DND-41 (cell line): ENCODE measurements at regions not wholly inside any gene's neighbourhood (a gene's known extent, or its start where the extent isn't known, plus 50 kb on each side); places are given as distances from the start of the nearest gene placed in this dataset.

ENCODE experiments used
- ATAC-seq: fragments of 200-7000 bp; cut with Tn5 transposase; 3 replicates; pipeline ENCODE4 v1.9.1; 2021; ENCODE audit warnings: low read depth; ENCODE audit not compliant: insufficient read depth
- DNase-seq: peaks from one replicate; pipeline ENCODE4 v3.0.0-alpha.2; 2020
- H2AFZ ChIP-seq: 2 replicates; pipeline ENCODE4 v1.6.0; 2012; ENCODE audit warnings: low read depth, low read length
- H3K27ac ChIP-seq: 2 replicates; pipeline ENCODE4 v1.5.1; 2012; ENCODE audit warnings: low read length, inconsistent platforms
- H3K27me3 ChIP-seq: fragments of 200-600 bp; sonication (generic); 2 replicates; pipeline ENCODE4 v1.6.0; 2012; ENCODE audit warnings: low read length, mild to moderate bottlenecking, inconsistent platforms; ENCODE audit not compliant: insufficient read depth, poor library complexity
- H3K36me3 ChIP-seq: 2 replicates; pipeline ENCODE4 v1.5.1; 2012; ENCODE audit warnings: low read length, inconsistent platforms; ENCODE audit not compliant: insufficient read depth
- H3K4me1 ChIP-seq: 2 replicates; pipeline ENCODE4 v1.5.1; 2012; ENCODE audit warnings: mild to moderate bottlenecking, low read length; ENCODE audit not compliant: insufficient read depth
- H3K4me2 ChIP-seq: 2 replicates; pipeline ENCODE4 v1.6.0; 2012; ENCODE audit warnings: mild to moderate bottlenecking, moderate library complexity, low read length, inconsistent platforms; ENCODE audit not compliant: insufficient read depth
- H3K4me3 ChIP-seq, 2 experiments: fragments of 200-600 bp in 1 of 2; shearing (Covaris generic) in 1 of 2; 2 replicates each; pipeline ENCODE4 v1.5.1; 2012 to 2016; ENCODE audit warnings: inconsistent platforms in 2 of 2, low read length in 2 of 2, mild to moderate bottlenecking in 2 of 2, low read depth in 1 of 2, moderate library complexity in 1 of 2
- H3K79me2 ChIP-seq: 2 replicates; pipeline ENCODE4 v1.6.0; 2012; ENCODE audit warnings: low read length, inconsistent platforms; ENCODE audit not compliant: insufficient read depth
- H3K9ac ChIP-seq: 2 replicates; pipeline ENCODE4 v1.6.0; 2012; ENCODE audit warnings: low read depth, mild to moderate bottlenecking, inconsistent platforms, low read length, moderate library complexity
- H3K9me3 ChIP-seq: 2 replicates; pipeline ENCODE4 v1.5.1; 2012; ENCODE audit warnings: low read length, moderate library complexity, mild to moderate bottlenecking, inconsistent platforms; ENCODE audit not compliant: insufficient read depth, severe bottlenecking
- H4K20me1 ChIP-seq: 2 replicates; pipeline ENCODE4 v1.6.0; 2012; ENCODE audit warnings: low read length; ENCODE audit not compliant: insufficient read depth
- CTCF ChIP-seq: IDR thresholded peaks from 2 replicates; pipeline ENCODE4 v1.5.1; 2012; ENCODE audit warnings: borderline replicate concordance, low read length, moderate library complexity, mild to moderate bottlenecking; ENCODE audit not compliant: poor library complexity, severe bottlenecking; ENCODE audit errors: extremely low read depth
- EZH2 ChIP-seq: IDR thresholded peaks from 3 replicates; pipeline ENCODE4 v1.6.1; 2012; ENCODE audit warnings: borderline replicate concordance, low read depth, mild to moderate bottlenecking, moderate library complexity, low read length, inconsistent platforms; ENCODE audit not compliant: severe bottlenecking

DNA sequence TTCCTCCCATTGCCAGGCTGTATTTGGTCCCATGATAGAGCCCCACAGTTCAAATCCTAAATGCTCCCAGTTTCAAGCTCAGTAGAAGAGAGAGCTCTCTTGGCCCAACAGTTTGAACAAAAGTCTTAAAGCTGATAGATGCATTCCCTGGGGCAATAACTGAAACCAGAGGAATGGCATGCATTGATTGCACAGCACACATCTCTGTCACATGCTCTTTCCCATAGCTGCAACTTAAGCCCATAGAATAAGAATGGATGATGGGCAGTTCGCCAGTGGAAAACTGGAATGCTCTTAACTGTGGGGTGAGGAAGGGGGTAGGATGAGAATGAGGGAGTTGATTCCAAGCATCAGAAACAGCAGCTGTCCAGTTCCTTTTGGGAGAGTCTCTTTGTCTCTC is 1942.4 kb upstream of the WWC1 start:
- ATAC-seq: no peak
- TF ChIP-seq EZH2 (no peak), CTCF (no peak)
- no peak overlapping the region for H2AFZ ChIP-seq
- no peak overlapping the region for H3K9ac ChIP-seq
- no peaks in the 10 kb centered on the region for H3K79me2 ChIP-seq
- no peaks in the 10 kb centered on the region for H3K9me3 ChIP-seq
- H4K20me1 ChIP-seq: no peaks in the 10 kb centered on the region
- no peak for DNase-seq
- H3K36me3 ChIP-seq: no peaks in the 10 kb centered on the region
- no peaks in the 10 kb centered on the region for H3K27me3 ChIP-seq
- H3K27ac ChIP-seq: no peak overlapping the region
- no peak overlapping the region for H3K4me3 ChIP-seq
- H3K4me2 ChIP-seq: no peak overlapping the region
- no peaks in the 10 kb centered on the region for H3K4me1 ChIP-seq

DNA sequence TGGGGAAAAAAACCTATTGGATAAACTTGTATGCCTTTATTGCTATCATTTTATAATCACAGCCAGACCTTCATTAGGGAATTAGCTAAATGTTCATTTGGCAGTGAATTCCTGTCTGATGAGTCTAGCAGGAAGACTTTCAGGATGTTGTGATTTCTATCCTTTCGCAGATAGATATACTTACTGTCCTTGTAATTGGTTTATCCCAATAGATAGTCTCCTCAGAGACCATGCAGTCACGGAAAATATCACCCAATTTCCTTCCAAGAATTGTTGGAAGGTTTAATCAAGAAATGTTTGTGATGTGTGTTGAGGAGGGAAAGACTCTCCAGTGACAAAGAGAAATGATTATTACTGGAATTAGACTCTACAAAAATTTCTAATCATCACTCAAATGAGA is 1937.9 kb upstream of the WWC1 start:
- DNase-seq (no peak), ATAC-seq (no peak)
- no peaks in the 10 kb centered on the region for H3K36me3 ChIP-seq
- H3K9me3 ChIP-seq: no peaks in the 10 kb centered on the region
- no peak overlapping the region for H3K4me2 ChIP-seq
- no peaks in the 10 kb centered on the region for H3K79me2 ChIP-seq
- TF ChIP-seq EZH2 (no peak), CTCF (no peak)
- H4K20me1 ChIP-seq: no peaks in the 10 kb centered on the region
- H3K9ac ChIP-seq: no peak overlapping the region
- H3K4me3 ChIP-seq: no peak overlapping the region
- peaks cover 10% of the 10 kb centered on the region for H3K4me1 ChIP-seq
- H2AFZ ChIP-seq: no peak overlapping the region
- no peak overlapping the region for H3K27ac ChIP-seq
- no peaks in the 10 kb centered on the region for H3K27me3 ChIP-seq

DNA sequence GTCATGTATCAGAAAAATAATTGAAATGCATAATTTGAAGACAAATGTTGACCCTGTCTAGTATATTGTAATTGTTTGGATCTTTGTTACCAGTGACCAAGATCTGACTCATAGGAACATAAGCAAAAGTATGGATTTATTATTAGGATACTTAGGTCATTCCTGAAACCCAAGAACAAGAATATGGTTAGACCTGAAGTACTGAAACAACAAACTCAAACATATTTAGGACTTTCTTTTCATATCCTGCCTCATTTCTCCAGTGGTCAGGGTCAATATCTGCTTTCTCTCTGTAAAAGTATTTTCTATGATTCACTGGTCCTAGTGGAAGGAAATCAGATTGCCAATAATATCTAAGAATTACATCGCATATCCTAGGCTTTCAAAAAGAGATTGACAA is 1937.1 kb upstream of the WWC1 start:
- no peaks in the 10 kb centered on the region for H3K36me3 ChIP-seq
- no peak for DNase-seq
- H3K27me3 ChIP-seq: no peaks in the 10 kb centered on the region
- no peak overlapping the region for H3K4me3 ChIP-seq
- TF ChIP-seq CTCF: no peak
- TF ChIP-seq EZH2: no peak
- no peak for ATAC-seq
- no peak overlapping the region for H3K9ac ChIP-seq
- H3K4me2 ChIP-seq: no peak overlapping the region
- H3K79me2 ChIP-seq: no peaks in the 10 kb centered on the region
- H3K9me3 ChIP-seq: peaks cover 3% of the 10 kb centered on the region
- peaks cover 10% of the 10 kb centered on the region for H3K4me1 ChIP-seq
- H4K20me1 ChIP-seq: no peaks in the 10 kb centered on the region
- no peak overlapping the region for H2AFZ ChIP-seq
- H3K27ac ChIP-seq: no peak overlapping the region

GRCh38 chr5:166356096-166356495 is 1935.3 kb upstream of the WWC1 start:
- no peak overlapping the region for H3K9ac ChIP-seq
- DNase-seq (no peak), ATAC-seq (no peak)
- H3K9me3 ChIP-seq: peaks cover 3% of the 10 kb centered on the region
- H3K4me1 ChIP-seq: peaks cover 10% of the 10 kb centered on the region
- no peak overlapping the region for H2AFZ ChIP-seq
- H3K4me3 ChIP-seq: no peak overlapping the region
- no peaks in the 10 kb centered on the region for H3K79me2 ChIP-seq
- no peaks in the 10 kb centered on the region for H4K20me1 ChIP-seq
- H3K27me3 ChIP-seq: no peaks in the 10 kb centered on the region
- H3K4me2 ChIP-seq: no peak overlapping the region
- TF ChIP-seq CTCF: no peak
- TF ChIP-seq EZH2: no peak
- no peak overlapping the region for H3K27ac ChIP-seq
- no peaks in the 10 kb centered on the region for H3K36me3 ChIP-seq
